ENCODE measurements at regions not wholly inside any gene's neighbourhood (a gene's known extent, or its start where the extent isn't known, plus 50 kb on each side); places are given as distances from the start of the nearest gene placed in this dataset.
"Not testable (repeated sequence)": the region's sequence is repeated elsewhere in the genome, so short reads cannot be mapped to it uniquely, and the experiment has no call there.

DNA sequence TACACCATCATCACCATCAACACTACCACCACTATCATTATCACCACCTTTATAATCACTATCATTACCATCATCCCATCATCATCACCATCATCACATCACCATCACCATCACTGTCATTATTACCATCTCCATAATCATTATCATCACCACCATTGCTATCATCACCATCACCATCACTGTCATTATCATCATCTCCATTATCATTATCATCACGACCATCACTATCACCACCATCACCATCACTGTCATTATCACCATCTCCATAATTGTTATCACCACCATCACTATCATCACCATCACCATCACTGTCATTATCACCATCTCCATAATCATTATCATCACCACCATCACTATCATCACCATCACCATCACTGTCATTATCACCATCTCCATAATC is 279.6 kb upstream of the HS6ST1 start:
- DNase-seq (ENCODE audit: low read depth) = not testable (repeated sequence)

GRCh38 chr2:128598862-128599441 is 280.3 kb upstream of the HS6ST1 start:
- no peak for DNase-seq (ENCODE audit: low read depth)

GRCh38 chr2:128599700-128600099 is 281.0 kb upstream of the HS6ST1 start:
- no peak for DNase-seq (ENCODE audit: low read depth)

- DNase-seq (ENCODE audit: low read depth) = no peak
Measured at GRCh38 chr2:128600581-128601297, 282.1 kb upstream of the HS6ST1 start.

- no peak for DNase-seq (ENCODE audit: low read depth)
Measured at GRCh38 chr2:128601298-128602037, 282.8 kb upstream of the HS6ST1 start.

GRCh38 chr2:128602038-128602698 is 283.5 kb upstream of the HS6ST1 start:
- no peak for DNase-seq (ENCODE audit: low read depth)

- no peak for DNase-seq (ENCODE audit: low read depth)
Measured at GRCh38 chr2:128602699-128603101, 284.0 kb upstream of the HS6ST1 start.

DNA sequence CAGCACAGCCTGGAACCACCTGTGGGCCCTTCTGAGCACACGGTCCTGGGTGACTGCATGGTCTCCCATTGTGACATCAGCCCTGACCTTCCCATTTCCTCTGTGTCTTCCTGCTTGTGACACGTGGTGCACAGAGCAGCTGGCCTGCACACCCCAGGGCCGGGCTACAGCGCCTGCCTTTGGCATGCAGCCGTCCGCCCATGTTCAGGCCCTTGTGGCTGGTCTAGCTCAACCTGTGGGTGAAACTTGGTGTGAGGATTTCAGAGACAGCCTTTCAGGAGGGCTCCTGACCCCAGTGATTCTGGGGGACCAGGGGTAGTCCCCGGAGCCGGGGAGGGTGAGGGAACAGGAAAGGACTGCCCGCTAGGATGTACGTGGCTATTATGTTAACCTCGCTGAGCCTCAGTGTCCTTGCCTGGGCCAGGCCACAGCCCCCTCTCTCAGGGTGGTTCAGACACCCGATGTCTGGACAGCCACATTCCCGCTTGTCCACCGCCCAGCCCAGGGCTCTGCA is 284.8 kb upstream of the HS6ST1 start:
- DNase-seq (ENCODE audit: low read depth) = no peak

- DNase-seq (ENCODE audit: low read depth) = no peak
Measured at GRCh38 chr2:128604045-128604444, 285.4 kb upstream of the HS6ST1 start.

- not testable (repeated sequence) for DNase-seq (ENCODE audit: low read depth)
Measured at GRCh38 chr2:128604581-128604980, 285.9 kb upstream of the HS6ST1 start.

- no peak for DNase-seq (ENCODE audit: low read depth)
Measured at GRCh38 chr2:128605421-128605820, 286.8 kb upstream of the HS6ST1 start.

GRCh38 chr2:128605931-128606330 is 287.3 kb upstream of the HS6ST1 start:
- no peak for DNase-seq (ENCODE audit: low read depth)

DNA sequence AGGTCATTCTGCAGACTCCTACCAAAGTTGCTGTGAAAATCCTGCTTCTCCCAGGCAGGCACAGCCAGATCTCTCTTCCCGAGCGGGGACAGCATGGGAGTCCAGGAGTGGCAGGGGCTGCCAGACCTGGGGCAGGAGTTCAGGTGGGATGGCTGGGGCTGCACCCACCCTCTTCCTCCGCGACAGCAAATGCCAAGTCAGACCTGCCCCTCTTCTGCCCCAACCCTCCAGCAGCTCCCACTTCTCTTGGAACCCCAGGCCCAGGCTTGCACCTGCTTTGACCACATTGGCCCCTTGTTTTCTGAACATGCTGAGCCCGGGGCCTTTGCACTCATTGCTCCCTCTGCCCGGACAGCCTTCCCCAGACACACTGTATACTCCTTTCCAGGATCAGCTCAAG is 288.2 kb upstream of the HS6ST1 start:
- no peak for DNase-seq (ENCODE audit: low read depth)

- DNase-seq (ENCODE audit: low read depth) = no peak
Measured at GRCh38 chr2:128607440-128607839, 288.8 kb upstream of the HS6ST1 start.

DNA sequence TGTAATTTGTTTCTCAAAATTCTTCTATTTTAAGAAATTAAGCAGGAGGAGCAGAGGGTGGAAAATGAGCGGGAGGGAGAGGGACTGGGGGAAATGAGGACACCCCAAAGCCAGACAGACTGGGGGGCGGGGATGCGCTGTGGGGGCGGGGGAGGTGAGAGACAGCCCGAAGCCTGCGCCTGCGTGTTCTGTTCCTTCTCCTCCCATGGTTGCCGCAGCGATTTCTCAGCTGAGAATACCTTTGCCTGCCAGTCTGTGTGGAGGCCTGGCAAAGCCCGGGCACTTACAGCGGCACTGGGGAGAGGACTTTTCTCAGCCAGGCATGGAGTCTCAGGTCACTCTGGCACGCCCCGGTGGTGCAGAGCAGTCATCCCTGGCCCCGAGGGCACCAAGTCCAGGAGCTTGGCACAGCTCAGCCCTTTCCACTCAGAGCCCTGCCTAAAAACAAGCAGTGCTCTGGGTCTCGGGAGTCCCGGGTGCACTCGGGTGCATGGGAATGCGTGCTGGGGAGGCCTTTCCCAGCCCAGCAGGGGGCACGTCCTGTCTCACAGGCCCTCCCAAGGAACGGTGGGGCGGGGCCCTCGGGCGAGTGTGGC is 289.3 kb upstream of the HS6ST1 start:
- DNase-seq (ENCODE audit: low read depth) = no peak

DNA sequence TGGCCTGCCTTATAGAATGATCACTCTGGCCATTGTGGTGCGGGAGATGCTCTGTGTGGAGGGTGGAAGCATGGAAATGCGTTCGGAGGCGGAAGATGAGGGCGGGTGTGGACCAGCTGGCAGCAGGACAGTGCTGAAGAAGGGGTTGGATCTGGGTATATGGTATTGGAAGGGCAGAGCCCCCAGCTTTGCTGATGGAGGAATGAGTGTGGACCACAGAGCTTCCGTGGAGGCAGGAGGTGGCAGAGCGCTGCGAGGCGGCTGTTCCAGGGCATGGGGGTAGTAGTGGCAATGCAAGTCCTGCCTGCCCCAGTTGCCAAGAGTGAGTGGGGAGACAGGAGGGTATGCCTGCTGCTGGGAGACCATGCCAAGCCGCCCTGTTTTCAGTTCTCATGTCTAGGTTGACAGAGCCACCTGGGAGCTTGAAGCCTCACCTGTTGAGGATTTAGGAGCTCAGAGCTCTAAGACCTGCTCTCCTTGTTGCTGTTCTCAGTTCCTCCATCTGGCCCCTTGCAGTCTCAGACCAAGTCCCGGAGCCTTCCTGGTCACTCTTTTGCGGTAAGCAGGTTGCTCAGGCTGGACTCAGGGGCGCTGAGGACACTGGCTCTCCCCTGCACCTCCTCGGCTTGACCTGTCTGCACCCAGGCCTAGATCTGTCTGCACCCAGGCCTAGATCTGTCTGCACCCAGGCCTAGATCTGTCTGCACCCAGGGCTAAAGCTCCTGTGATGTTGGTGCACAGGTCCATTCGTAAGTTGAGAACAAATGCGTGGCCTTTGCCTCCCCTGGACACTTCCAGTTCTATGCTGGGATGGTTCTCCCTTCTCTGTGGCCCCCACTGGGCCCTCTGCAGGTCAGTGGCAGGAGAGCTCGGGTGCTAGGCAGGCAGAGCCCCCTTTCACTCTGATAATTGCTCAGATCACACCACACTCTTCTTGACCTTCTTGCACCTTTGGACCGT is 290.5 kb upstream of the HS6ST1 start:
- no peak for DNase-seq (ENCODE audit: low read depth)

GRCh38 chr2:128610496-128610895 is 291.8 kb upstream of the HS6ST1 start:
- no peak for DNase-seq (ENCODE audit: low read depth)

- DNase-seq (ENCODE audit: low read depth) = no peak
Measured at GRCh38 chr2:128611421-128612320, 293.0 kb upstream of the HS6ST1 start.

DNA sequence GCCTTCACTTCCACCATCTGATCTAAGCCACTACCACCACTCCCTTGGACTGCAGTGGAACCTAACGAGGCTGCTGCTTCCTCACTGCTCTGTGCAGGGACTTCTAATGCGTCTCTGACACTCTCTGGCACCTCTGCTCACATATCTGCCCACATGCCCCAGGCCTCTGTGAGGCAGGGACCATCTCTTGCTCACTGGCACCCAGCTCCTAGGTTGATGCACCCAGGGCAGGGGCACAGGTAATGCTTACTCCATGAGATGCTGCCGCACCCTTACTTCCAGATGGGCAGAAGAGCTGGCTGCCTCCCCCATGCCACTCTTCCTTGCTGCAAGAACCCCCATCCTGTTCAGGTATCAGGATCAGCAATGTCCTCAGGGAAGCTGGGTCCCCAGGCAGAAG is 294.0 kb upstream of the HS6ST1 start:
- DNase-seq (ENCODE audit: low read depth) = no peak

GRCh38 chr2:128613351-128613750 is 294.7 kb upstream of the HS6ST1 start:
- DNase-seq (ENCODE audit: low read depth) = no peak
